ENCODE measurements at regions not wholly inside any gene's neighbourhood (a gene's known extent, or its start where the extent isn't known, plus 50 kb on each side); places are given as distances from the start of the nearest gene placed in this dataset.

DNA sequence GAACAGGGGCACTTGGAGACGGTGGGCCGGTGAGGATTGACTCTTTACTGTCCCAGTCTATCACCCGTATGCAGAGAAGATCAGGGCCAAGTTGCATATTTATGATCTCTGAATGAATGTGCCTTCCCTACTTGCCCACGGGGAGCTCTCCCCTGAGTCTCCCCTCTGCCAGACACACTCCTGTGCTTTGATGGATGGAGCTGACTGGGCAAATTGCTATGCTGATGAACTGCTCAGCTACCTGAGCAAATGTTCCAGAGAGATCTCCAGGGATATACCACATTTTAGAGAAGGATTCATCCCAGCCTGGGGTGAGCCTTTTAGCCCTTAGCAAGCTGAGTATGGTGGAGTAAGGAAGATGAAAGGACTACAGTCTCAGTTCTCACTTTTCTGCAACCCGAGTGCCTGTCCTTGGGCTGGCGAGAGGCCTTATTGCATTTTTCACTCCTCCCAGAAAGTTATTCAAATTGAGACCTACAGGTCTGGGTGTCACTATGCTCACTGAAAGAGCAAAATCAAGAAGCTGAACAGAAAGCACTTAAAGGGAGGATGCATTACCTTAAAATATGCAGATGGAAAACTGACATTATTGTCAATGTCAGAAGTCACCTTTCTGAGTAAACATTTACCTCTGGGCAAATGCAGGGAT lies 526.7 kb upstream of the WWC1 start:
- TF ChIP-seq EZH2 (IDR thresholded peaks at IDR 0.05; ENCODE audit: borderline replicate concordance, control insufficient read depth, low read depth, low read length) (no peak), GABPA (IDR thresholded peaks at IDR 0.05; ENCODE audit: low read depth) (no peak), PAX8 (IDR thresholded peaks at IDR 0.05) (no peak), SRF (IDR thresholded peaks at IDR 0.05; ENCODE audit: low read depth in 2 of 2, low read length in 2 of 2) (no peak), JUND (IDR thresholded peaks at IDR 0.05; ENCODE audit: low read depth, low read length) (no peak), POLR2A (IDR thresholded peaks at IDR 0.05; ENCODE audit: low read depth, low read length) (no peak), EGR1 (IDR thresholded peaks at IDR 0.05; ENCODE audit: borderline replicate concordance in 1 of 2, low read depth in 2 of 2, low read length in 2 of 2) (no peak), FOXM1 (IDR thresholded peaks at IDR 0.05; ENCODE audit: low read depth, low read length) (no peak)
- TF ChIP-seq, protein P1, sequence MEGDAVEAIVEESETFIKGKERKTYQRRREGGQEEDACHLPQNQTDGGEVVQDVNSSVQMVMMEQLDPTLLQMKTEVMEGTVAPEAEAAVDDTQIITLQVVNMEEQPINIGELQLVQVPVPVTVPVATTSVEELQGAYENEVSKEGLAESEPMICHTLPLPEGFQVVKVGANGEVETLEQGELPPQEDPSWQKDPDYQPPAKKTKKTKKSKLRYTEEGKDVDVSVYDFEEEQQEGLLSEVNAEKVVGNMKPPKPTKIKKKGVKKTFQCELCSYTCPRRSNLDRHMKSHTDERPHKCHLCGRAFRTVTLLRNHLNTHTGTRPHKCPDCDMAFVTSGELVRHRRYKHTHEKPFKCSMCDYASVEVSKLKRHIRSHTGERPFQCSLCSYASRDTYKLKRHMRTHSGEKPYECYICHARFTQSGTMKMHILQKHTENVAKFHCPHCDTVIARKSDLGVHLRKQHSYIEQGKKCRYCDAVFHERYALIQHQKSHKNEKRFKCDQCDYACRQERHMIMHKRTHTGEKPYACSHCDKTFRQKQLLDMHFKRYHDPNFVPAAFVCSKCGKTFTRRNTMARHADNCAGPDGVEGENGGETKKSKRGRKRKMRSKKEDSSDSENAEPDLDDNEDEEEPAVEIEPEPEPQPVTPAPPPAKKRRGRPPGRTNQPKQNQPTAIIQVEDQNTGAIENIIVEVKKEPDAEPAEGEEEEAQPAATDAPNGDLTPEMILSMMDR (IDR thresholded peaks at IDR 0.05 in 2 of 3, conservative IDR thresholded peaks at IDR 0.05 in 1 of 3; ENCODE audit: control insufficient read depth in 2 of 3, extremely low read depth in 1 of 3, insufficient read depth in 1 of 3, low read depth in 3 of 3, low read length in 3 of 3): no peak
- TF ChIP-seq, protein P2, sequence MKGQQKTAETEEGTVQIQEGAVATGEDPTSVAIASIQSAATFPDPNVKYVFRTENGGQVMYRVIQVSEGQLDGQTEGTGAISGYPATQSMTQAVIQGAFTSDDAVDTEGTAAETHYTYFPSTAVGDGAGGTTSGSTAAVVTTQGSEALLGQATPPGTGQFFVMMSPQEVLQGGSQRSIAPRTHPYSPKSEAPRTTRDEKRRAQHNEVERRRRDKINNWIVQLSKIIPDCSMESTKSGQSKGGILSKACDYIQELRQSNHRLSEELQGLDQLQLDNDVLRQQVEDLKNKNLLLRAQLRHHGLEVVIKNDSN (IDR thresholded peaks at IDR 0.05; ENCODE audit: borderline replicate concordance, extremely low read length, insufficient read depth, low read depth, low read length): no peak

All from GM12878 (cell line).